GM18520 (cell line): ENCODE measurements at regions not wholly inside any gene's neighbourhood (a gene's known extent, or its start where the extent isn't known, plus 50 kb on each side); places are given as distances from the start of the nearest gene placed in this dataset.
"Not testable (repeated sequence)": the region's sequence is repeated elsewhere in the genome, so short reads cannot be mapped to it uniquely, and the experiment has no call there.

ENCODE experiments used
- ATAC-seq: cut with Tn5 transposase; IDR thresholded peaks from one replicate; pipeline ENCODE4 v1.9.1; 2021; ENCODE audit not compliant: unreplicated experiment

GRCh38 chr10:30703446-30703845 is 73.9 kb upstream of the LYZL2 start:
- not testable (repeated sequence) for ATAC-seq

DNA sequence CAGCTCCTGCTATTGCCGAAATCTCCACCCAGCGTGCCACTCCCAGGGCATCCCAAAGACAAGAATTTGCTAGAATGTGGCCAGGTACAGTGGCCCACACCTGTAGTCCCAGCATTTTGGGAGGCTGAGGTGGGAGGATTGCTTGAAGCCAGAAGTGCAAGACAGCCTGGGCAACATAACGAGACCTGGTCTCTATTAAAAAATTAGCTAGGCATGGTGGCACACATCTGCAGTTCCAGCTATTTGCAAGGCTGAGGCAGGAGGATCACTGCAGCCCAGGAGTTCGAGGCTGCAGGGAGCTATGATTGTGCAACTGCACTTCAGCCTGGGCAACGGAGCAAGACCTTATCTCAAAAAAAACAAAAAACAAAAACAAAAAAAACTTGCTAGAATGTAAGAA is 73.3 kb upstream of the LYZL2 start:
- ATAC-seq = no peak

GRCh38 chr10:30701451-30702173 is 72.1 kb upstream of the LYZL2 start:
- peak; percentile 50 for ATAC-seq

DNA sequence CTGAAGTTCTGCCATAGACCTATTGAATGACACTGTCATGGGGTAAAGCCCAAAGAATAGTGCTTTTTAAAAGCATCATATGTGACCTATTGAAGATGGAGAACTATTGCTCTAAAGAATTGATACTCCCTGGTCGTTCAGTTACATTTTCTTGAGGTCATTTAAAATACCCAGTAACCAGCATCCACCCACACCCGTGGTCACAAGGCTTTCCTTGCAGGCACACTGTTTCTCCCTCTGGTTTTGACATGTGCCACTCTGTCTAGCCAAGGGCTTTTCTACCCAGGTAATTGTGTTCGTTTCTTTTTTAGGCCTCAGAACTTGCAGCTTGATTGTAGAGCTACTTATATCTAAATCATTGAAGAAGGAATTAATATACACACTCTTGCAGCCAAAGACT is 68.3 kb upstream of the LYZL2 start:
- no peak for ATAC-seq

DNA sequence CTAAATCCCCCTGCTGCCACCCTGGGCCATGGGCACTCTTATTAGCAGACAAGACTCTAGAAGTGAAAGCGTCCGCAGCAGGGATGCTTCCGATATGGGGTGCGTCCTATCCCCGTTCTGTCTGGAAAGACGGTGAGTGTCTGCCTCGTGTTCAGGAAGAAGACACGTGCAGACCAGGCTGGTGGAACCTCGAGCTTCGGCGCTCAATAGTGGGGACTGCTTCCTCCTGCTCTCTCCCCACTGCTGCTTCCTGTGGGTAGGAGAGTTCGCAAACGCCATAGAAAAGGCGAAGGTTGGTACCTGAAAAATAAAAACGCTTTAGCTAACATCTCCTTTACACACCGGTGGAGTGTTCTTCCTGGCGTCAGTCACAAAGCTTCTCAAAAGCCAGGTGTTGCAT is 67.7 kb upstream of the LYZL2 start:
- ATAC-seq = not testable (repeated sequence)

GRCh38 chr10:30696416-30697185 is 67.0 kb upstream of the LYZL2 start:
- ATAC-seq = not testable (repeated sequence)

GRCh38 chr10:30695481-30696236 is 66.1 kb upstream of the LYZL2 start:
- not testable (repeated sequence) for ATAC-seq

DNA sequence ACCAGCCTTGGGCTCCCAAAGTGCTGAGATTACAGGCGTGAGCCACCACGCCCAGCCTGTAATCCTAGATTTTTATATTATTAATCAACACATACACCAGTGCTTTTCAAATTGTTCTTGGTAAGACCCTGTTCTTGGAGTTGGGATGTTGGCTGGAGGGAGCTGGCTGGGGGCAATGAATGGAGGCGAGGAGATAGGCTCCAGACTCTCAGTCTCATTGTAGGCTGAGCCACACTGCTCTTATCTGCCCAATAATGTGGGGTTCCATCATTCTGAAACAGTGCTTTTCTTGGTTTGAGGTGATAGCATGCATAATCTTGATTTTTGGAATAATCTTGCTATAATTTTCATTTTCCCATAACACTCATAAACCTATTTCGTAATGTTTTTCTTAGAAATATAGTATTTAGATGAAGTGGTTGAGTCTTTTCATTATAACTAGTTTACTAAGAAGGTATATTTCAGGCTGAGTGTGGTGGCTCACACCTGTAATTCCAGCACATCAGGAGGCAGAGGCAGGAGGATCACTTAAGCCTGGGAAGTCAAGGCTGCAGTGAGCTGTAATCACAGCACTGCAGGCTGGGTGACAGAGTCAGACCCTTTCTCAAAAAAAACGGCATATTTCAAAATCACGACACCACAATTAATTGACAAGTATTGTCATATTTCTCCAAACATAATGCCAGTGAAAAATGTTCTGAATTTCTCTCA is 65.1 kb upstream of the LYZL2 start:
- no peak for ATAC-seq

DNA sequence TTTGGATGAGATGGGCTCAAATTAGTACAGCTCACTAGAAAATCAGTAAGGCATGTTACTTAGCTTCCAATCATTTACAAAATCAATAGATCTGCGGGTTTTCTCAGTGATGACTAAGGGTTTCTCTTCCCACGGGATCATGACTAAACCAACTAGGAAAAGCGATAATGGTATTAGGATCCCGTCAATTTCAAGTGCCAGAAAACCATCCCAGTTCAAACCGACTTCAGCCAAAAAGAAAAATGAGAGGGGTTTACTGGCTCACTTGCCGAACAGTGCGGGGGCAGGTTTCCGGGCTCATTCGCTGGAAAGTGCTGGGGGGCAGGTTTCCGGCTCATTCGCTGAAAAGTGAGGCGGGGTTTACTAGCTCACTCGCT is 62.1 kb upstream of the LYZL2 start:
- ATAC-seq = no peak

GRCh38 chr10:30690948-30691638 is 61.5 kb upstream of the LYZL2 start:
- not testable (repeated sequence) for ATAC-seq

DNA sequence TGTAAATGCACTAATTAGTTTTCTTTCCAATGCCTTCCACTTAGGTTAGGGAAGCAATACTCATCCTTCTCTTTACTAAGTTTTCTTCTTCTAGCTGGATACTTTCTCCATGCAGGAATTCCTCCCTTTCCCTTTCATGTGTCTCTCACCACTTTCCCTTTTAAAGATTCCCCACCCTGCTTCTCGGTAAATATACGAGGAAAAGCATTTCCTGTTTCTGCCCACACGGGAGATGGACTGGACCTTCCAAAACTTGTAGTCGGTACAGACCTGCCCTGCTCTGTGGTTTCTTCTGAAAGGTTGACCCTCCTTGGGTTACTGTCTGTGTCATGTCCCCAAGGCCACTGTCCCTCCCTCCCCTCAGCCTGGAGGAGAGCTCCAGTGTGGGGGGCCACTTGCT is 58.9 kb upstream of the LYZL2 start:
- ATAC-seq = no peak

DNA sequence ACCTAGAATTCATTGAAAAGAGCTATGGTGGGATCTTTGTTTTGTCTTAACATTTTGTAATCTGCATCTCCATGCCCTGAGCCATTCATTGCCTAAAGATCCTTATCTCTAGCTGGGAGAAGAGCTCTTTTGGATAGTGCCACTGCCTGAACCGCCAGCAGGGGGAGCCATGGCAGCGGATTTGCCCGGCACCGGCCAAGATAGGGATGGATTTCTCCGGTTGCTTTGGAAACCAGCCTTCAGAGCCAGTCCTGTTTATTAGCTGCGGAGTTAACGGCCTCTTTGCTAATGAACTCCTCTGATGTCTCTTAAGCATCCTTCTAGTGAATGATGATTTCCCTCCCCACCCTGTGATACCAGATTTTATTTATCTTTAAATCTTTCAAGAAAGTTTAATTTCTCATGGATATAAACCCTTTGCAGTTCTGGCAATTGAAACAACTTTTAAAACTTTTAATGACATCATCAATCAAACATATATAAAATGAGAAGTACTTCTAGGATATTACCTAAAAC is 58.2 kb upstream of the LYZL2 start:
- peak; percentile 50 for ATAC-seq

DNA sequence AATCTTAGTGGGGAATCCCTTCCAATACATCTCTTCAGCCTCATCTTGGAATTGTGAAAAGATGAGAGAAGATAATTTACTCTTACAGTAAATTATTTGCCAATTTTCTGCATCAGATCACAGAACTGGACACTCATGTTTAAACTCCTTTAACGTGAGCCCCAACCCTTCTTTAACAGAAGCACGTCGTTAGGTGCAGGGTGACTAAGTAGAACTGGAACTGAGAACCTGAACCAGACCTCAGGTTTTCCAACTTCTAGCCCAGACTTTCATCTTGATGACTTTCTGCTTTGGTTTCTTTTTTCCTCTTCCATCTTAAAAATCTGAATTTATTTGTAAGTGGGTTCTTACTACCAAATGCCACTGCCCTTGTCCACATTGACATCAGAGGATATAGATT is 57.2 kb upstream of the LYZL2 start:
- ATAC-seq = no peak

DNA sequence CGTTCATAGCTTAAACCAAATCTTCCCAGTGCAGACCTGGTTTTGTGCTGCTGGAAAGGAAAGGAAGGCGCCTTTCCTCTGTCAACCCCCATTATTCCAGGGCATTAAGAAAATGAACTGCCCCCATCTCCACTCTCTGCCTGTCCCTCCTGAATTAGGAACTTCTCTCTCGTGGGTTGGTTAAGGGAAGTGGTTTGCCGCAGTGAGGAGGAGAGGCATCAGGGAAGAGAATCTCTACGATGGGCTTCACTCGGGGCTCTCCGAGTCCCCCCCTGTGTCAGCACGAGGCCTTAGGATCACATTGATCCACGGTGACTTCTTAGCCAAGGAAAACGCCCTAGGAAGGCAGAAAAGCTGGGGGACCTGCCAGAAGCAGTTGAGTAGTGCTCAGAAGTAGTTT is 53.9 kb upstream of the LYZL2 start:
- ATAC-seq = no peak

GRCh38 chr10:30682377-30683199 is 53.0 kb upstream of the LYZL2 start:
- ATAC-seq = peak; percentile 69

- ATAC-seq = no peak
Observed at GRCh38 chr10:30680908-30681307, 51.4 kb upstream of the LYZL2 start.
